B cell (primary cell): ENCODE measurements at regions not wholly inside any gene's neighbourhood (a gene's known extent, or its start where the extent isn't known, plus 50 kb on each side); places are given as distances from the start of the nearest gene placed in this dataset.

Experiments used
- CTCF ChIP-seq: fragments of 200-600 bp; IDR thresholded peaks from one replicate; pipeline ENCODE4 v1.8.0; 2022; ENCODE audit warnings: antibody characterized with exemption, mild to moderate bottlenecking
- EZH2 ChIP-seq: IDR thresholded peaks from 2 replicates; pipeline ENCODE4 v1.6.1; 2012; ENCODE audit warnings: borderline replicate concordance, low read depth, mild to moderate bottlenecking, moderate library complexity, low read length; ENCODE audit not compliant: insufficient read depth, poor library complexity, severe bottlenecking

- TF ChIP-seq CTCF (no peak), EZH2 (no peak)
Measured at GRCh38 chr11:112619106-112619505, 342.1 kb upstream of the NCAM1 start.
